PC-3 (cell line): ENCODE measurements at regions not wholly inside any gene's neighbourhood (a gene's known extent, or its start where the extent isn't known, plus 50 kb on each side); places are given as distances from the start of the nearest gene placed in this dataset.

Source experiments
- EZH2 ChIP-seq: fragments of 300-600 bp; sonication (generic); IDR thresholded peaks from one replicate; pipeline ENCODE4 v1.6.1; 2017; ENCODE audit warnings: antibody characterized with exemption, mild to moderate bottlenecking, low read length; ENCODE audit not compliant: unreplicated experiment
- EZH2phosphoT487 ChIP-seq: fragments of 300-600 bp; sonication (generic); IDR thresholded peaks from 2 replicates; pipeline ENCODE4 v1.6.1; 2018; ENCODE audit warnings: mild to moderate bottlenecking, antibody characterized with exemption, low read length, borderline replicate concordance
- TF ChIP-seq, protein P1 (sequence below): fragments of 300-600 bp; sonication (generic); conservative IDR thresholded peaks from 2 replicates; pipeline ENCODE4 v1.5.1; 2017; ENCODE audit warnings: antibody characterized with exemption, low read depth, mild to moderate bottlenecking, low read length

DNA sequence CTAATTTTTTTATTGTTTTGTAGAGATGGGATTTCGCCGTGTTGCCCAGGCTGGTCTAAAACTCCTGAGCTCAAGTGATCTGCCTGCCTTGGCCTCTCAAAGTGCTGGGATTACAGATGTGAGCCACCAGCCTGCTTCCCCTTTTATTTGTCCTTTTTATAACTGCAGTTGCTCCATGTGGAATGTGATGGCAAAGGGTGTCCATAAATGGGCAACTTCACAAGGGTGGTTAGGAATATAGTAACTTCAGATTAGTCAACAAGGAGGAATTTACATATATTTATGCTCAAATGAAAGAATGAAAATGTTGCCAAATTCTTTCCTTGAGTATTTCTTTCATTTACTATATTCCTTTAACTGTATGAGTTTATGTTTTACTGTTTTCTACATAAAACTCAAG lies 182.9 kb downstream of the BACH1 start:
- TF ChIP-seq, protein P1, sequence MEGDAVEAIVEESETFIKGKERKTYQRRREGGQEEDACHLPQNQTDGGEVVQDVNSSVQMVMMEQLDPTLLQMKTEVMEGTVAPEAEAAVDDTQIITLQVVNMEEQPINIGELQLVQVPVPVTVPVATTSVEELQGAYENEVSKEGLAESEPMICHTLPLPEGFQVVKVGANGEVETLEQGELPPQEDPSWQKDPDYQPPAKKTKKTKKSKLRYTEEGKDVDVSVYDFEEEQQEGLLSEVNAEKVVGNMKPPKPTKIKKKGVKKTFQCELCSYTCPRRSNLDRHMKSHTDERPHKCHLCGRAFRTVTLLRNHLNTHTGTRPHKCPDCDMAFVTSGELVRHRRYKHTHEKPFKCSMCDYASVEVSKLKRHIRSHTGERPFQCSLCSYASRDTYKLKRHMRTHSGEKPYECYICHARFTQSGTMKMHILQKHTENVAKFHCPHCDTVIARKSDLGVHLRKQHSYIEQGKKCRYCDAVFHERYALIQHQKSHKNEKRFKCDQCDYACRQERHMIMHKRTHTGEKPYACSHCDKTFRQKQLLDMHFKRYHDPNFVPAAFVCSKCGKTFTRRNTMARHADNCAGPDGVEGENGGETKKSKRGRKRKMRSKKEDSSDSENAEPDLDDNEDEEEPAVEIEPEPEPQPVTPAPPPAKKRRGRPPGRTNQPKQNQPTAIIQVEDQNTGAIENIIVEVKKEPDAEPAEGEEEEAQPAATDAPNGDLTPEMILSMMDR, result no peak
- TF ChIP-seq EZH2 (no peak), EZH2phosphoT487 (no peak)
